Liver (tissue), 8 donors: ENCODE measurements at regions not wholly inside any gene's neighbourhood (a gene's known extent, or its start where the extent isn't known, plus 50 kb on each side); places are given as distances from the start of the nearest gene placed in this dataset.
"Not testable (repeated sequence)": the region's sequence is repeated elsewhere in the genome, so short reads cannot be mapped to it uniquely, and the experiment has no call there.

Experiments used
- DNase-seq: peaks from one replicate; pipeline ENCODE4 v3.0.0-alpha.2; 2017; ENCODE audit warnings: low spot score
- H3K27ac ChIP-seq, 2 donors: one replicate each; pipeline ENCODE4 v1.7.0; 2013; ENCODE audit warnings: inconsistent platforms in 2 of 2, low read length in 2 of 2, control low read depth in 1 of 2, low read depth in 1 of 2, mild to moderate bottlenecking in 1 of 2
- H3K27me3 ChIP-seq, 4 donors: one replicate each; pipeline versions ENCODE4 v1.6.1 to v1.7.0; 2013; ENCODE audit warnings: low read length in 3 of 4, inconsistent platforms in 1 of 4, mild to moderate bottlenecking in 1 of 4, moderate library complexity in 1 of 4; ENCODE audit not compliant: control insufficient read depth in 4 of 4, insufficient read depth in 4 of 4
- H3K36me3 ChIP-seq, 4 donors: one replicate each; pipeline versions ENCODE4 v1.6.1 to v1.7.0; 2013; ENCODE audit warnings: low read length in 3 of 4, mild to moderate bottlenecking in 3 of 4, low read depth in 1 of 4, moderate library complexity in 1 of 4; ENCODE audit not compliant: control insufficient read depth in 4 of 4, insufficient read depth in 3 of 4
- H3K4me1 ChIP-seq, 4 donors: one replicate each; pipeline versions ENCODE4 v1.6.1 to v1.7.0; 2013; ENCODE audit warnings: low read length in 3 of 4, mild to moderate bottlenecking in 3 of 4, moderate library complexity in 1 of 4; ENCODE audit not compliant: control insufficient read depth in 4 of 4, insufficient read depth in 4 of 4
- H3K4me3 ChIP-seq, 3 donors: one replicate each; pipeline versions ENCODE4 v1.6.1 to v1.7.0; 2013; ENCODE audit warnings: low read length in 3 of 3, control low read depth in 1 of 3, low read depth in 1 of 3, mild to moderate bottlenecking in 1 of 3
- H3K9ac ChIP-seq, 2 donors: one replicate each; pipeline ENCODE4 v1.7.0; 2013; ENCODE audit warnings: low read length in 2 of 2, mild to moderate bottlenecking in 2 of 2, moderate library complexity in 2 of 2, control low read depth in 1 of 2, low read depth in 1 of 2
- H3K9me3 ChIP-seq, 4 donors: one replicate each; pipeline versions ENCODE4 v1.6.1 to v1.7.0; 2013; ENCODE audit warnings: low read length in 3 of 4; ENCODE audit not compliant: control insufficient read depth in 4 of 4
- EGR1 ChIP-seq, 2 donors: IDR thresholded peaks; 2 replicates each; pipeline ENCODE4 v1.6.1; 2016 to 2018; ENCODE audit warnings: antibody characterized with exemption in 2 of 2, low read depth in 2 of 2
- FOXA1 ChIP-seq: IDR thresholded peaks from 2 replicates; pipeline ENCODE4 v1.6.1; 2016; ENCODE audit warnings: antibody characterized with exemption
- FOXA2 ChIP-seq: IDR thresholded peaks from 2 replicates; pipeline ENCODE4 v1.6.1; 2016; ENCODE audit warnings: antibody characterized with exemption
- GABPA ChIP-seq, 2 donors: IDR thresholded peaks in 1 of 2; conservative IDR thresholded peaks in 1 of 2; 2 replicates each; pipeline ENCODE4 v1.6.1; 2016; ENCODE audit warnings: antibody characterized with exemption in 2 of 2, mild to moderate bottlenecking in 1 of 2, moderate library complexity in 1 of 2
- HNF4A ChIP-seq, 2 donors: conservative IDR thresholded peaks; 2 replicates each; pipeline ENCODE4 v1.6.1; 2016; ENCODE audit warnings: antibody characterized with exemption in 2 of 2, mild to moderate bottlenecking in 2 of 2
- HNF4G ChIP-seq: IDR thresholded peaks from 2 replicates; pipeline ENCODE4 v1.6.1; 2016; ENCODE audit warnings: antibody characterized with exemption
- JUND ChIP-seq, 2 donors: IDR thresholded peaks; 2 replicates each; pipeline ENCODE4 v1.6.1; 2016; ENCODE audit warnings: antibody characterized with exemption in 2 of 2
- NR2F2 ChIP-seq: IDR thresholded peaks from 2 replicates; pipeline ENCODE4 v1.6.1; 2016; ENCODE audit warnings: antibody characterized with exemption
- RAD21 ChIP-seq, 2 donors: IDR thresholded peaks; 2 replicates each; pipeline ENCODE4 v1.6.1; 2016; ENCODE audit warnings: antibody characterized with exemption in 2 of 2, mild to moderate bottlenecking in 2 of 2
- RXRA ChIP-seq, 2 donors: IDR thresholded peaks; 2 replicates each; pipeline ENCODE4 v1.6.1; 2017 to 2018; ENCODE audit warnings: antibody characterized with exemption in 2 of 2, mild to moderate bottlenecking in 1 of 2
- SP1 ChIP-seq: IDR thresholded peaks from 2 replicates; pipeline ENCODE4 v1.6.1; 2018; ENCODE audit warnings: antibody characterized with exemption, mild to moderate bottlenecking
- TAF1 ChIP-seq: conservative IDR thresholded peaks from 2 replicates; pipeline ENCODE4 v1.6.1; 2016; ENCODE audit warnings: antibody characterized with exemption, mild to moderate bottlenecking
- YY1 ChIP-seq: IDR thresholded peaks from 2 replicates; pipeline ENCODE4 v1.6.1; 2016; ENCODE audit warnings: antibody characterized with exemption, mild to moderate bottlenecking
- WGBS: extraction: QIAGEN DNeasy Blood & Tissue Kit; methylation state at CpG from one replicate; pipeline ENCODE4 v1.1.7; 2013; 5-methylcytosine and 5-hydroxymethylcytosine counted together
- TF ChIP-seq, protein P1 (sequence below): IDR thresholded peaks from 2 replicates; pipeline ENCODE4 v1.6.1; 2016; ENCODE audit warnings: antibody characterized with exemption, mild to moderate bottlenecking
- TF ChIP-seq, protein P2 (sequence below): IDR thresholded peaks from 2 replicates; pipeline ENCODE4 v1.6.1; 2016; ENCODE audit warnings: antibody characterized with exemption
- TF ChIP-seq, protein P3 (sequence below): fragments of 150-350 bp; IDR thresholded peaks from 2 replicates; pipeline ENCODE4 v1.5.1; 2017; ENCODE audit warnings: improper control_type of control experiment, low read depth, low read length; ENCODE audit not compliant: missing input control
- TF ChIP-seq, protein P4 (sequence below): IDR thresholded peaks from 2 replicates; pipeline ENCODE4 v1.6.1; 2016; ENCODE audit warnings: antibody characterized with exemption
- TF ChIP-seq, protein P5 (sequence below): IDR thresholded peaks from 2 replicates; pipeline ENCODE4 v1.6.1; 2016; ENCODE audit warnings: antibody characterized with exemption
- donor health status: healthy.
- donor health status: healthy.
- donor health status: healthy.
- donor health status: healthy.
- donor health status: healthy.

DNA sequence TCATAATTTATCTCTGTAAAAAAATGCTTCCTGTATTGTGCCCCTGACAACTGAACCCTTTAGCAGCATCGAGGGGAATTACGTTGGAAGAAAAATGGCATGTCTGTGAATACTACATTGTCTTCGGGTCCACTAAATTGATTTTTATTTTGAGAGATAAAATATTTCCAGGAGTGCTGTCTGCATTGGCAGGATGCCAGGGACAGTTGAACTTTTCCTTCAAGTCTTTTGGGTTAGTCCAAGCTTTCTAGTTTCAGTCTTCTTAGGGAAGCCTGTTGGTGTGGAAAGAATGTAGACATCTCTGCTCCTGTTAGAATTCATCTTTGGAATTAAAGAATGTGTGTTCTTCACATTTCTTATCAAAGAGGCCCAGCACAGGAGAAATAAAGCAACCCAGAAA, 557.9 kb downstream of the TMEM114 start:
- H3K36me3 ChIP-seq = no peaks in the 10 kb centered on the region
- H3K27ac ChIP-seq = no peak overlapping the region
- H3K4me3 ChIP-seq = no peak overlapping the region
- H3K27me3 ChIP-seq = peaks cover 0 to 2% (median 0%) of the 10 kb centered on the region in 4 donors
- H3K9ac ChIP-seq = no peak overlapping the region
- DNase-seq = no peak
- no peaks in the 10 kb centered on the region for H3K9me3 ChIP-seq
- TF ChIP-seq FOXA2 (no peak), GABPA (IDR thresholded peaks at IDR 0.05 in 1 of 2, conservative IDR thresholded peaks at IDR 0.05 in 1 of 2) (no peak), NR2F2 (no peak), JUND (IDR thresholded peaks at IDR 0.05) (no peak), SP1 (no peak), TAF1 (no peak), RAD21 (IDR thresholded peaks at IDR 0.05) (no peak), RXRA (IDR thresholded peaks at IDR 0.05) (no peak), FOXA1 (no peak), HNF4A (conservative IDR thresholded peaks at IDR 0.05) (no peak), EGR1 (IDR thresholded peaks at IDR 0.05; ENCODE audit: low read depth in 2 of 2) (no peak), HNF4G (no peak), YY1 (no peak)
- TF ChIP-seq, protein P1, sequence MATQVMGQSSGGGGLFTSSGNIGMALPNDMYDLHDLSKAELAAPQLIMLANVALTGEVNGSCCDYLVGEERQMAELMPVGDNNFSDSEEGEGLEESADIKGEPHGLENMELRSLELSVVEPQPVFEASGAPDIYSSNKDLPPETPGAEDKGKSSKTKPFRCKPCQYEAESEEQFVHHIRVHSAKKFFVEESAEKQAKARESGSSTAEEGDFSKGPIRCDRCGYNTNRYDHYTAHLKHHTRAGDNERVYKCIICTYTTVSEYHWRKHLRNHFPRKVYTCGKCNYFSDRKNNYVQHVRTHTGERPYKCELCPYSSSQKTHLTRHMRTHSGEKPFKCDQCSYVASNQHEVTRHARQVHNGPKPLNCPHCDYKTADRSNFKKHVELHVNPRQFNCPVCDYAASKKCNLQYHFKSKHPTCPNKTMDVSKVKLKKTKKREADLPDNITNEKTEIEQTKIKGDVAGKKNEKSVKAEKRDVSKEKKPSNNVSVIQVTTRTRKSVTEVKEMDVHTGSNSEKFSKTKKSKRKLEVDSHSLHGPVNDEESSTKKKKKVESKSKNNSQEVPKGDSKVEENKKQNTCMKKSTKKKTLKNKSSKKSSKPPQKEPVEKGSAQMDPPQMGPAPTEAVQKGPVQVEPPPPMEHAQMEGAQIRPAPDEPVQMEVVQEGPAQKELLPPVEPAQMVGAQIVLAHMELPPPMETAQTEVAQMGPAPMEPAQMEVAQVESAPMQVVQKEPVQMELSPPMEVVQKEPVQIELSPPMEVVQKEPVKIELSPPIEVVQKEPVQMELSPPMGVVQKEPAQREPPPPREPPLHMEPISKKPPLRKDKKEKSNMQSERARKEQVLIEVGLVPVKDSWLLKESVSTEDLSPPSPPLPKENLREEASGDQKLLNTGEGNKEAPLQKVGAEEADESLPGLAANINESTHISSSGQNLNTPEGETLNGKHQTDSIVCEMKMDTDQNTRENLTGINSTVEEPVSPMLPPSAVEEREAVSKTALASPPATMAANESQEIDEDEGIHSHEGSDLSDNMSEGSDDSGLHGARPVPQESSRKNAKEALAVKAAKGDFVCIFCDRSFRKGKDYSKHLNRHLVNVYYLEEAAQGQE = no peak
- TF ChIP-seq, protein P2, sequence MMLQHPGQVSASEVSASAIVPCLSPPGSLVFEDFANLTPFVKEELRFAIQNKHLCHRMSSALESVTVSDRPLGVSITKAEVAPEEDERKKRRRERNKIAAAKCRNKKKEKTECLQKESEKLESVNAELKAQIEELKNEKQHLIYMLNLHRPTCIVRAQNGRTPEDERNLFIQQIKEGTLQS = no peak
- TF ChIP-seq, protein P3, sequence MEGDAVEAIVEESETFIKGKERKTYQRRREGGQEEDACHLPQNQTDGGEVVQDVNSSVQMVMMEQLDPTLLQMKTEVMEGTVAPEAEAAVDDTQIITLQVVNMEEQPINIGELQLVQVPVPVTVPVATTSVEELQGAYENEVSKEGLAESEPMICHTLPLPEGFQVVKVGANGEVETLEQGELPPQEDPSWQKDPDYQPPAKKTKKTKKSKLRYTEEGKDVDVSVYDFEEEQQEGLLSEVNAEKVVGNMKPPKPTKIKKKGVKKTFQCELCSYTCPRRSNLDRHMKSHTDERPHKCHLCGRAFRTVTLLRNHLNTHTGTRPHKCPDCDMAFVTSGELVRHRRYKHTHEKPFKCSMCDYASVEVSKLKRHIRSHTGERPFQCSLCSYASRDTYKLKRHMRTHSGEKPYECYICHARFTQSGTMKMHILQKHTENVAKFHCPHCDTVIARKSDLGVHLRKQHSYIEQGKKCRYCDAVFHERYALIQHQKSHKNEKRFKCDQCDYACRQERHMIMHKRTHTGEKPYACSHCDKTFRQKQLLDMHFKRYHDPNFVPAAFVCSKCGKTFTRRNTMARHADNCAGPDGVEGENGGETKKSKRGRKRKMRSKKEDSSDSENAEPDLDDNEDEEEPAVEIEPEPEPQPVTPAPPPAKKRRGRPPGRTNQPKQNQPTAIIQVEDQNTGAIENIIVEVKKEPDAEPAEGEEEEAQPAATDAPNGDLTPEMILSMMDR = no peak
- TF ChIP-seq, protein P4, sequence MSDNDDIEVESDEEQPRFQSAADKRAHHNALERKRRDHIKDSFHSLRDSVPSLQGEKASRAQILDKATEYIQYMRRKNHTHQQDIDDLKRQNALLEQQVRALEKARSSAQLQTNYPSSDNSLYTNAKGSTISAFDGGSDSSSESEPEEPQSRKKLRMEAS = no peak
- TF ChIP-seq, protein P5, sequence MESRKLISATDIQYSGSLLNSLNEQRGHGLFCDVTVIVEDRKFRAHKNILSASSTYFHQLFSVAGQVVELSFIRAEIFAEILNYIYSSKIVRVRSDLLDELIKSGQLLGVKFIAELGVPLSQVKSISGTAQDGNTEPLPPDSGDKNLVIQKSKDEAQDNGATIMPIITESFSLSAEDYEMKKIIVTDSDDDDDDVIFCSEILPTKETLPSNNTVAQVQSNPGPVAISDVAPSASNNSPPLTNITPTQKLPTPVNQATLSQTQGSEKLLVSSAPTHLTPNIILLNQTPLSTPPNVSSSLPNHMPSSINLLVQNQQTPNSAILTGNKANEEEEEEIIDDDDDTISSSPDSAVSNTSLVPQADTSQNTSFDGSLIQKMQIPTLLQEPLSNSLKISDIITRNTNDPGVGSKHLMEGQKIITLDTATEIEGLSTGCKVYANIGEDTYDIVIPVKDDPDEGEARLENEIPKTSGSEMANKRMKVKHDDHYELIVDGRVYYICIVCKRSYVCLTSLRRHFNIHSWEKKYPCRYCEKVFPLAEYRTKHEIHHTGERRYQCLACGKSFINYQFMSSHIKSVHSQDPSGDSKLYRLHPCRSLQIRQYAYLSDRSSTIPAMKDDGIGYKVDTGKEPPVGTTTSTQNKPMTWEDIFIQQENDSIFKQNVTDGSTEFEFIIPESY = no peak
- H3K4me1 ChIP-seq = no peaks in the 10 kb centered on the region
- 69% methylated on average over 3 of the region's 3 CpGs for WGBS

DNA sequence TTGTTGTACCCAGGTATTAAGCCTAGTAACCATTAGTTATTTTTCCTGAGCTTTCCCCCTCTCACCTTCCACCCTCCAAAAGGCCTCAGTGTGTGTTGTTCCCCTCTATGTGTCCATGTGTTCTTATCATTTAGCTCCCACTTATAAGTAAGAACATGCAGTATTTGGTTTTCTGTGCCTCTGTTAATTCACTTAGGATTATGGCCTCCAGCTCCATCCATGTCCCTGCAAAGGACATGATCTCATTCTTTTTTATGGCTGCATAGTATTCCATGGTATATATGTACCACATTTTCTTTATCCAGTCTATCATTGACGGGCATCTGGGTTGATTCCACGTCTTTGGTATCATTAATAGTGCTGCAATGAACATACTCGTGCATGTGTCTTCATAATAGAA, 560.3 kb downstream of the TMEM114 start:
- not testable (repeated sequence) for H3K36me3 ChIP-seq, H3K4me1 ChIP-seq, H3K27ac ChIP-seq, H3K9ac ChIP-seq, H3K4me3 ChIP-seq, H3K9me3 ChIP-seq, H3K27me3 ChIP-seq, DNase-seq
- 66% methylated on average over 3 of the region's 3 CpGs for WGBS
